ENCODE measurements at regions not wholly inside any gene's neighbourhood (a gene's known extent, or its start where the extent isn't known, plus 50 kb on each side); places are given as distances from the start of the nearest gene placed in this dataset.

DNA sequence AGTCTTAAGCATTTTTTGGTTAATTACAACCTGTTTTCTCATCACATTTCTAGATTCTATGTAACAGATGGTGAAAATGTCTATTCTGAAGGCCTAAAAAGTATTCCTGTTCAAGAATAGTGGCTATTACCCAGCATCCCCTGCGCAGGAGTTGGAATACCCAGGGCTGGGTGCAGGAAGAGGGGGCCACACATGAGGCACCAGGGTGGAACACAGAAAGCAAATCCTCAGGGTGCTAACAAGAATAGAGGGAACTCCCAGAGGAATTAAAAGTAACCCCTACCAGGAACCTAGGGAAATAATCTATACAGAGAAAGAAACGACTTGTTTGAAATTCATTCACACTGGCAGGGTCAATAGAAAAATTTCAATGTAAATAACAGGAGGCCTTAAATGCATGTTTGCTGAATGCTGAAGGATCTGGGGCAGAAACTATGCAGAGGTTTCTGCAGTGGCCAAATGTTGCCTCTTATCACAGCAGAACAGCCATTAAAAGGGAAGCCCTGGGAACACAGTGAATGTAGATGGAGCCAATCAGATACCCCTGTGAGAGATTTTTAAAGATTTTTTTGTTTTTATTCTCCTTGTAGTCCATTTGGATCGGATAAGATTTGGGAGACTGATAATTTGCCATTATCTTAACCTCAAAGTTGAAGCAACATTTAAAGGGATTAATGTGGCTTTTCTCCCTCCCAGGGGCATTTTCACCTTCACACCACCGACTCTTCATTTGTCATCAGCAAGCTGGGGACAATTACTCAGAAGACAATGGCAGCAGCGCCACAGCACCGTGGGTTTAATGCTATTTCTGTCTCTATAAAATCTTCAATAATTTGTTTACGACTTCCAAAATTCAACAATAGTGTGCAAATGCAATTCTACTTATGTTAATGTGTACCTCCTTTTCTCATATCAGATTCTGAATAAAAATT, 196.0 kb upstream of the PSMD7 start:
- in situ Hi-C loops (cut with HindIII; ENCODE audit: low sequenced_read_pairs) = no loop called here

DNA sequence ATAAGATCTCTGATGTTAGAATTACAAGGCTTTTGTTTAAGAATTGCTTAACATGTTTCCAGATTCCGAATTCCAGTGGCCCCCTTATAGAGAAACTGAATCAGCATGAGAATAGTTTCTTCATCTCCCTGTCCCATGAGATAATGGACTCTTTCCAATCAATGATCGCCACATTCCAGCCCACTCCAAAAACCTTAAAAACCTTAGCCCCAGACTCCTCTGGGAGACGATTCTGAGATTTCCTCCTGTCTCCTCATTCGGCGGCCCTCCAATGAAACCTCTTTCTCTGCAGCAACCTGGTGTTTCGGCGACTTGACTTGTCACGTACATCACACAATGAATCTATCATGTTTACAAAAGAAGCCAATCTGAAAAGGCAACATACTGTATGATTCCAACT, 197.1 kb upstream of the PSMD7 start:
- in situ Hi-C loops (cut with HindIII; ENCODE audit: low sequenced_read_pairs) = no loop called here

DNA sequence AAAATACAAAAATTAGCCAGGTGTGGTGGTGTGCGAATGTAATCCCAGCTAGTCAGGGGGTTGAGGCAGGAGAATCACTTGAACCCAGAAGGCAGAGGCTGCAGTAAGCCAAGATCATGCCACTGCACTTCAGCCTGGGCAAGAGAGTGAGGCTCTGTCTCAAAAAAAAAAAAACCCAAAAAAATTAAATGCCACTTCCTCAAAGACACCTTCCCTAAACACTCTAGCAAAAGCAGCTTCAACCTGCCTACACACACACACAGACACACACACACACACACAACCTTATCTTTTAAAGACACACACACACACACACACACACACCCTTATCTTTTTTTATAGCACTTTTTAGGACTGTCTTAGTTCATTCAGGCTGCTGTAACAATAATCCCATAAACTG, 201.7 kb upstream of the PSMD7 start:
- in situ Hi-C loops (cut with HindIII; ENCODE audit: low sequenced_read_pairs) = no loop called here

DNA sequence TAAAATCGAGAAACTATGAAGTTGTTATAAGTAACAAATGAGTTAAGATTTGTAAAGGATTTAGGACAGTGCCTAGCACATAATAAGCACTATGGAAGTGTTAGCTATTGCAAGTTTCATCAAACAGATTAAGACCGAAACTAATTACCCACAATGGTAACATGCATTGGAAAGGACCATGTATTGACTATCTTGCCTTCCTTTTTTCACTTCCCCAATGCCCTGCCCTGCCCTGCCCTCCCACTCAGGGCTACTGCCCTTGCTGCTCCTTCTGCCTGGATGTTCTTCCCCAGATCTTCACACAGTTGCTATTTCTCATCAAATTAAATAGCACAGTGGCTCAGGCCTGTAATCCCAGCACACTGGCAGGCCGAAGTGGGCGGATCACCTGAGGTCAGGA, 202.1 kb upstream of the PSMD7 start:
- in situ Hi-C loops (cut with HindIII; ENCODE audit: low sequenced_read_pairs) = no loop called here

DNA sequence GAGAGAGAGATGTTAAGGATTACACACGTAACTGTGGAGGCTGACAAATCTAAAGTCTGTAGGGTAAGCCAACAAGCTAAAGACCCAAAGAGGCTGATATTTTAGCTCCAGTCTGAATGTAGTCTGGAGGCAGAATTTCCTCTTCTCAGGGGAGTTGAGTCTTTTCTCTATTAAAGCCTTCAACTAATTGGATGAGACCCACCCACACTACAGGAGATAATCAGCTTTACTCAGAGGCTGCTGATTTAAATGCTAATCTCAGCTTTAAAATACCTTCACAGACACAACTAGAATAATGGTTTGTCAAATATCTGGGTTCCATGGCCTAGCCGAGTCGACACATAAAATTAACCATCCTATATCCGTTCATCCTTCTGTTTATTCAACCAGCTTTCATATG, 204.3 kb upstream of the PSMD7 start:
- in situ Hi-C loops (cut with HindIII; ENCODE audit: low sequenced_read_pairs) = no loop called here

DNA sequence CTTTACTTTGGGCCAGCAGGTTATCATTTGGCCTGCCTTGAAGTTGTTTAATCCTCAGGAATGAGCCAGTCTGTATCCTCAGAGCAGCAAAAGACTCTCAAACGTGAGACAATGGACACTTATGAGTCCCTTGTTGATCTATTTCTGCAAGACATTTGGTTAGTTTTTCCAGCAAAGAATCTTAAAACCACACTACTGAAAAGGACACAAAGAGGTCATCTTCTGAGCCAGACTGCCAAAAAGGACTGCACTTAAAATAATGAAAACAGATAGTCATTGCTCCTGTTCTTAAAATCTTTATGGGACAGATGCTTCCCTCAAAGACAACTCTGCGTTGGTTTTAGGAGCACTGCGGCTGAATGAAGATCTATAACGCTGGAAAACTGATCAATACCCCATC, 205.7 kb upstream of the PSMD7 start:
- in situ Hi-C loops (cut with HindIII; ENCODE audit: low sequenced_read_pairs) = no loop called here

DNA sequence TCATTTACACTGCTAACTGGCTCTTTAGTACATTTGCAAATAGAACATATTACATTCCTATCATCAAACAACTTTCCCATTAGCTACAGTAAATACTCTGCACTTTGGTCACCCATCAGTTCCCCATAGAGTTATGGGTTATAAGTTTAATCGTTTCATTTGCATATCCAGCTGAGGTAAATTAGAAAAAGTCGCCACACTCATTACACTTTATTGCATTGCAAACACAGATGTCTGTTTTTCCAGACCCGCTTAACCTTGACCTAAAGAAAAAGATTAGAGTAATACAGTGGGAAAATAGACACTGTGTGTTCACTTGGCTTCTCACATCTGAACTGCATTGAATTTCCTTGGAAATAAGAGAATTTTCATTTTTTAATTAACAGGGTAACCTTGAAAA, 213.1 kb upstream of the PSMD7 start:
- in situ Hi-C loops (cut with HindIII; ENCODE audit: low sequenced_read_pairs) = no loop called here

DNA sequence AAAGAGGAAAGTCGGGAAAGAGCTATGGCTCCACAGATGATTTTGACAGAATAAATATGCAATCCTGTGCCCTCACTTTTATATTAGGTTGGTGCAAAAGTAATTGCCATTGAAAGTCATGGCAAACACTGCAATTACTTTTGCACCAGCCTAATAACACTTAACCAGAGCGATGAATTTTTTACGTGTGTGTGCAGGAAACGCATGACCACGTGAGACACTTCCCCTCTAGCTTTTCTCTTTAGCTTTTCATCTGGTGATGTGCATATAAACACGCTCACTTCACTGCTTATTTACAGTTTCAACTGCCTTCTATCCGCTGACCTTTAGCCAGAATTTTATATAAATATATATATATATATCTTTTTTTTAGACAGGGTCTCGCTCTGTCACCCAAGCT, 216.3 kb upstream of the PSMD7 start:
- in situ Hi-C loops (cut with HindIII; ENCODE audit: low sequenced_read_pairs) = no loop called here

DNA sequence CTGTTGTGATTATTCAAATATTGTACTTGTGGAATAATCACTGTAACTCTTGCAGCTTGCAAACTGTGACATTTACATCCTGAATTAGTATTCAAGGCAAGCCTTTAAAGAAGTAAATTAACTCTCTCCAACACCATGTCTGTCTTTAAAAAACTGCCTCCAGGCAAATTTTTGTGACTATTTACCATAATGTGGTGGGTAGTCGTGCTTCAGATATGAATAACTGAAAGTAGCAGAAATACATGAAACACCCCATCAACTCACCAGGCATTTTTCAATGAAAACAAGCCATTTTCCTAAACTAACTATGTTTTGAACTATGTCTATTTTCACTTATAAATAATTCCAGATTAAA, 217.4 kb upstream of the PSMD7 start:
- in situ Hi-C loops (cut with HindIII; ENCODE audit: low sequenced_read_pairs) = no loop called here

DNA sequence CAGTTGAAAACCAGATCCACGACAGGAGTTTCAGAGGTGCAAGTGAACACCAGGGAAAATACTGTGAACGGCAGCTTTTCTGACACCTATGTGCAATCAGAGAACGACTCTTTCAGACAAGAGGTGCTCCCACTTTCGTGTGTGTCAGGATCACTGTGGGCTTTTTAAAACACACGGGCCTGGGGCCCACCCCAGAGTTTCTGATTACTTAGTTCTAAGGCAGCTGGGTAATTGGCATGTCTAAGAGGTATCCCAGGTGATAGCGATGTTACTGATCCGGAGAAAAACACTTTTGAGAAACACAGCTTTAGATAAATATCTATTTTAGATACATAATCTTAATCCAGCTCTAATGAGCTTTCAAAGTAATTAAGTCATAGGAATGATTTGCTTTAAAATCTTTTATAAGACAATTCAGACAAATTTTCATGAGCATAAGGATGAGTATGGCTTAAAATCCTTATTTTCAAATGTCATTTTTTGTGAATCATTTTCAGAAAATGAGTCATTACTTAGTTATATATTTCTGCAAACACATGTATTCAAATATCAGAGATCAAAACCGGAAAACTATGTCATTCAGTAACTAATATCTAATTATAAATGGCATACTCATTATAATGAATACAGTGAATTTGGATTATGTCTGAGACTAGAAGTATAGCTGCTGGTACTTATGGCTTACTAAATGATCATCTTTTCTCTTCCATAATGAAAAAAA, 217.9 kb upstream of the PSMD7 start:
- in situ Hi-C loops (cut with HindIII; ENCODE audit: low sequenced_read_pairs) = no loop called here

DNA sequence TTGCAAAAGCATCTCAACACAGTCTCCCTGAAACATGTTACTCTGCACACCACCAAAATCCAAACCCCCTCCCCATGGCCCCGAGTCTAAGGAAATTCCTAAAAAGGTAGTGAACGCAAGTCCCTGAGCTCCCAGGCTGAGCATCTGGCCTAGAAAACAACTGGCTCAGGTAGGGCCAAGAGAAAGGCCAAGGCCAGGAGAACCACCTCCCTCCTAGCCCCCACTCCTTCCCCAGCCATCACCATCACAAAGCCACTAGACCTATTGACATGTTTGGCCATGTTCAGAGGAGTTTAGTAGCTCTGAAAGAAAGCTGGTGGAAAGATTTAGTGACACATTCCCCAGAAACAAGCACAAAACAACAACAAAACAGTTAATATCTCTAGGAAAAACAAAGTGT, 220.0 kb upstream of the PSMD7 start:
- in situ Hi-C loops (cut with HindIII; ENCODE audit: low sequenced_read_pairs) = no loop called here

DNA sequence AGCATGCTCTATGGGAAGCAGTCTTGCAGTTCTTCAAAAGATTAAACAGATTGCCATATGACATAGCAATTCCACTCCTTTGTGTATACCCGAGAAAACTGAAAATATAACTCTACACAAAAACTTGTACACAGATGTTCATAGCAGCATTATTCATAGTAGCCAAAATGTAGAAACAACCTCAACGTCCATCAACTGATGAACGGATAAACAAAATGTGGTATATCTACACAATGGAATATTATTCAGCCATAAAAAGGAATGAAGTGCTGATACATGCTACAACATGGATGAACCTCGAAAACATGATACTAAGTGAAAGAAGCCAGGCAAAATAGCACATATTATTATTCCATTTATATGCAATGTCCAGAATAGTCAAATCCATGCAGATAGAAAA, 221.2 kb upstream of the PSMD7 start:
- in situ Hi-C loops (cut with HindIII; ENCODE audit: low sequenced_read_pairs) = no loop called here

DNA sequence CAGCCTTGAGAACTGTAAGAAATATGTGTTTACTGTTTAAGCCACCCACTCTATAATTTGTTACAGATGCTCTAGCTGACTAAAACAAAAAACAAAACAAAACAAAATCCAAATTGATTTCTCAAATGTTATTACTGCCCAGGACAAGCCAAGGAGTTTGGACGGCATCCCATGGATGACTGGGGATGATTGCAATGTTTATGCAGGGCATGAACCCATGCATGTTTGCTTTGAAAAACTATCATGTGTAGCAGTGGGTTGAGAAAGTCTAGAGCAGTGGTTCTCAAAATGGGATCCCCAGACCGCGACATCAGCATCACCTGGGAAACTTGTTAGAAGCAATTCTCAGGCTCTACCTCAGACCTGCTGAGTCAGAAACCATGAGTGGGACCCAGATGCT, 223.2 kb upstream of the PSMD7 start:
- in situ Hi-C loops (cut with HindIII; ENCODE audit: low sequenced_read_pairs) = no loop called here

DNA sequence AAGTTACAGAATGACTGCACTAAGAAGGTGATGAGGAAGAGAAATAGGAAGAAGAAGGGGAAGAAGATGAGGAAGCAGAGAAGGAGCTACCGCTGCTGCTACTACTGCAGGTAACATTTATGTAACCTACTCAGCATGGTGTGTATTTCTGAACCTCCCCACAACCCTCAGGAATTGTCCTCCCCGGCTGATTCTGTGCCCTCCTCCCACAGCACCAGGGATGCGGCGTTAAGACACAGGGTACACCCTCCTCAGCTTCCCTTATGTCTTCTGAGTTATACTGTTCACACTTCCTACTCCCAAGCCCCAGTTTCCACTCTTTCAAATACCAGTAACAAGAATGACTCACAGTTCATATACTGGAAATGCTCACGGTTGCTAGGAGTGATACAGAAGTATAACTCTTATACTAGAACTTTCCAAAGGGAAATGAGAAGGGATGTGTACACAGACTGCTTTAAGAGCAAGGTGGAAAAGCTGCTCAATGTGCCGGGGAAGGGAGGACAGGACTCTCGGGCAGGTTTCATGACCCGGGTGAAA, 224.5 kb upstream of the PSMD7 start:
- in situ Hi-C loops (cut with HindIII; ENCODE audit: low sequenced_read_pairs) = no loop called here

DNA sequence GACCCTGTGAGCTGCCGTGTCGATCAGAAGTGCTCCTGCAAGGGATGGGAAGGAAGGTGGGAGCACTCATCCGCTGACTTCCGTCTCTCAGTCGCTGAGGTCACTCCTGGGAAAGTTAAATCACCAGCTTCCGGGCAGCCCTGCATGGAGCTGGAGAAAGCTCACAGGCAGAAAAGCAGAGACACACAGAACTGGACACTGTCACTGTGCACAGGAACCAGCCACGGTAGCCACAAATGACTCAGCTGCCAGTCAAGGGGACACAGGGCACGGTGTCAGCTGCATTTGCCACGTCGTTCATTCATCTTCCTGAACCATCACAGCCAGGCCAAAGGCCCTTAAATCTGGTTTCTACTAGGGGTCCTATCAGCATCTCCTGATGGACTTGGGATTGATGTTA, 226.4 kb upstream of the PSMD7 start:
- in situ Hi-C loops (cut with HindIII; ENCODE audit: low sequenced_read_pairs) = no loop called here

DNA sequence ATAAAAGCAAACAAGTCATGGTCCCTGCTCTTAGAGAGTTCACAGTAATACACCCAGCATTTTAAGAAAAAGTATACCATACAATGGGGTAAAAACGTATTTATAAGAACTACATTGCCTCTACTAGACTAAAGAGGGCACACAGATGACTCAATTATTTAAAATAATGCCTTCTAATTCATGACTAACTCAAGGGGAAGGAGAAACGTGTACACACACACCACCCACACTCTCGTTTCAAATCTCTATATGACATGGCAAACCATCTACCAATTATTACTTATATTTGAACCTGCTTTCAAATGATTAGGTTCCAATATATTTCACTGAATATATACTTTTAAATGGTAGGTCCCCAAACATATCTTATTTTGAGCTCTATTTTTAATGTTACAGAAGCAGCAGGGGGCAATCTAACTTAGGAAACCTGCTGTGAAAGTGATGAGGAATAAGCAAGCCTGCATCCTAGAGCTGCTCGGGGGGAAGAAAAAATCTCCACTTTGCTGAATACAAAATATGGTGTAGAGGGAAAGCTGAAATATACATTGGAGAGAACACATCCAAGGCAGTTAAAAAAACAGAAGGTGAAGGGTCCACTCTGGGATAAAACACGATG, 232.4 kb upstream of the PSMD7 start:
- in situ Hi-C loops (cut with HindIII; ENCODE audit: low sequenced_read_pairs) = no loop called here

DNA sequence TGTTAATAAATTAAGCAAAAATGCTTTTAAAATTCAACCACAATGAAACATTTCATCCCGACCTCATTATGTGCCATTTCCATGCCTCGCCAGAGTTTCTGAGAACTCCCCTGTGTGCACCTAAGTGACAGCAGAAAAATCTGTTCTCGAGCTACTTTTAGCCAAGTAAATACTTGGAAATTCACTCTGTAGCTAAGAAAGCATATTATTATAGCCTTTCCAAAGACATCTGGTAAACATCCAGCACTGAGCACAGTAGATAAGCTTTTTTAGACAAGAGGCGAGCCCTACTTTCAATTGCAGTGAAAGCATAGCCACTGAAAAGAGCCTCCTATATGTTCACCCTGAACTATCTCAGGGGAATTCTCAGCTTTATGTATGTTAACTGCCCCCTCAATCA, 242.8 kb upstream of the PSMD7 start:
- in situ Hi-C loops (cut with HindIII; ENCODE audit: low sequenced_read_pairs) = no loop called here

DNA sequence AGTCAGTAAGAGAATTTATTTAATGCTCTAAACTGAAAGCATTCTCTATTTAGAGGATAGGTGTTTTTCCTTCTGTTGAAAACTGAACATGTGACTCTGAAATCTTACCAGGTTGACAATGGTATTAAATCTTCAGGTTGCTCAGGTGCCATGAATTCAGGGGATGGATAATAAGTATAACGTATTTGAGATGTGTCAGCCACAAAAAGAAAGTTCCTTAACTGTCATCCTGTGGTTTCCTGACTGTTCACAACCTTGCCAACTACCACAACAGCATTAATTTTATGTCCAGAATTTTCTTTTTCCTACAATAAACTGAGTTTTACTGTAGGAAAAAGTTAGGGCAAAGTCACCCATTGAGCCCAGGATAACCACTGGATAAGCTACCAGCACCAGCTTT, 243.3 kb upstream of the PSMD7 start:
- in situ Hi-C loops (cut with HindIII; ENCODE audit: low sequenced_read_pairs) = no loop called here

DNA sequence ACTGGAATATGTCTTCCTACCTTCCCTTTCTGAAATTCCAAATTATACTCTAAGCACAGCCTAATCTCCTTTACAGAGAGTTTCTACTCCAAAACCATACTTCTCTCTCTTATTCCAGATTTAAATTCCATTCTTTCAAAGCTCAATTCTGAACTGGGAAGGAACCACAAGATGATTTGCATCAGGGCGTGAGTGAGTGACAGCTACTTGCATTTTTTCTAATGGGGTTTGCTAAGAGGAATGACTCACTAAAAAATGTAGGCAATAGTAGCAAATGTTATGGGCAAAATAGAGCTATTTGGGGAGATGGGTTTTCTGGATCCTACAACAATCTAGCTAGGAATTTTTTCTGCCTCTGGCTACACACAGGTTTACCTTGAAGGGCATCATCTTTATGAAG, 244.6 kb upstream of the PSMD7 start:
- in situ Hi-C loops (cut with HindIII; ENCODE audit: low sequenced_read_pairs) = no loop called here

DNA sequence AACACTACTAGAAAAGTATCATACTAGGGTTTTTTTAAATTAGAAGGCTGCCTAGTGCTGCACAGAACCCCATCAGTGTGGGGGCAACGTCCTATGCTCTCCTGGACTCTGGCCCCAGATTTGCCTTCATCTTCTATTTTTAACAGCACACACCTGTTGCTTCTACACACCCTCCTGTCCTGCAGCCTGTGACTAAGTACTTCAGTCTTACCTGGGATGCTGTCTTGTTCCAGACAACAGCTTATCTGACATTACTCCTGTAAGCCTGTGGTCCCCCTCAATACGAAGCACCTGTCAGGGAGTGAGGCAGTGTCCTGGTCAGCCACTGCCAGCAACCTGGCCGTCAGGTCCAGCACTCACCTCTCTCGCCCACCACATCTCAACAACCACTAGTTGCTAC, 247.6 kb upstream of the PSMD7 start:
- in situ Hi-C loops (cut with HindIII; ENCODE audit: low sequenced_read_pairs) = no loop called here

DNA sequence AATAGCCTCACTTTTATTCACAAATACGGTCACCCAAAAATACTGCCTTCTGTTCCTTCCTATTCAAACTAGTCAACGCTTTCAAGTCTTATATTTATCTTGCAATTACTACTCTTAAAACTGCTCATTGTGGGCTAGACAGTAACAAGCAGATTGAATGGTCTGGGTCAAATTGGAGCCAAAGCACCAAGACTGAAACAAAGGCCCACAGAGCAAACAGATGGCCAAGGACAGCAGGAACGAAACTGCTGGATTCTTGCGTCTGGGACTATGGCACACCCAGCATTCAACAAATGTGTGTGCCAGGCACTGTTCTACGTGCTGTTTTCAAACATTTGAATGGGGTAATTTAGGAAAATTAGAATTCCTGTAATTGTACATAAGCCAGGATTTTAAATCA, 250.1 kb upstream of the PSMD7 start:
- in situ Hi-C loops (cut with HindIII; ENCODE audit: low sequenced_read_pairs) = no loop called here

DNA sequence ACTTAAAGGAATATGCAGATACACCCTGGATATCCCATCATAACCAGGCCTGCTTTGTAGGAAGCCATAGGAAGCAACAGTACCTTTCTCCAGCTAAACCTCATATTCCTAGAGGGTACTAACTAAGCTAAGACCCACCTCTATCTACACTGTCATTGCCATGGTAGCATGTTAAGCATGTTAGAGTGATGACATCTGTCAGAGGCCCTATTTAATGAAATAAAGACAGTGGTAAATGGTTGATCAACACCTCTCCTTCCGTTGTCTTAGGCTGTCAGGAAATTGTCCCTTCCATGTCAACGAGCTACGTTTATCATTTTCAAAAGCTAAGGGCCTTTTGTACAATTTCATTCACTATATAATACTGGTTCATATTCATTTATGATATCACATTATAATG, 251.1 kb upstream of the PSMD7 start:
- in situ Hi-C loops (cut with HindIII; ENCODE audit: low sequenced_read_pairs) = no loop called here

All from DLD1 (cell line).